PC-3 (cell line): ENCODE measurements at regions not wholly inside any gene's neighbourhood (a gene's known extent, or its start where the extent isn't known, plus 50 kb on each side); places are given as distances from the start of the nearest gene placed in this dataset.

Experiments
- ATAC-seq: fragments of 200-7000 bp; cut with Tn5 transposase; 2 replicates; pipeline ENCODE4 v1.9.1; 2020; ENCODE audit warnings: mild to moderate bottlenecking, moderate library complexity
- BruUV-seq: library from RNA; stranded (reverse); fragments of 400-500 nt; replicated peaks from 2 replicates; lab custom pipeline; 2021; lab: Mats Ljungman, UMichigan
- CTCF ChIA-PET: fragments of 300-600 bp; sonication (Branson Sonifier 250); formaldehyde crosslinking; loops from one replicate; lab custom pipeline; 2022; ENCODE audit warnings: antibody characterized with exemption; lab: Charles Lee
- POLR2A ChIA-PET: fragments of 300-600 bp; sonication (Branson Sonifier 250); formaldehyde crosslinking; loops from one replicate; lab custom pipeline; 2022; ENCODE audit warnings: antibody characterized with exemption; ENCODE audit not compliant: unreplicated experiment; lab: Charles Lee
- DNase-seq: peaks from one replicate; pipeline ENCODE4 v3.0.0-alpha.2; 2015
- H2AFZ ChIP-seq: fragments of 300-600 bp; sonication (generic); 2 replicates; pipeline ENCODE4 v1.6.0; 2016; ENCODE audit warnings: antibody characterized with exemption, low read length
- H3F3A ChIP-seq: fragments of 300-600 bp; sonication (generic); one replicate; pipeline ENCODE4 v1.6.0; 2017; ENCODE audit warnings: antibody characterized with exemption, low read length, control low read depth, mild to moderate bottlenecking; ENCODE audit not compliant: unreplicated experiment
- H3K27ac ChIP-seq: fragments of 300-600 bp; sonication (generic); 2 replicates; pipeline ENCODE4 v1.5.1; 2016; ENCODE audit warnings: mild to moderate bottlenecking, low read length
- H3K27me3 ChIP-seq: fragments of 300-600 bp; sonication (generic); 2 replicates; pipeline ENCODE4 v1.6.1; 2016; ENCODE audit warnings: low read length, mixed read lengths
- H3K36me3 ChIP-seq: fragments of 300-600 bp; sonication (generic); 2 replicates; pipeline ENCODE4 v1.6.1; 2016; ENCODE audit warnings: low read depth, mixed run types, low read length, mixed read lengths
- H3K4me1 ChIP-seq: fragments of 300-600 bp; sonication (generic); 2 replicates; pipeline ENCODE4 v1.5.1; 2016; ENCODE audit warnings: low read length; ENCODE audit not compliant: insufficient read depth
- H3K4me2 ChIP-seq: fragments of 300-600 bp; sonication (generic); 2 replicates; pipeline ENCODE4 v1.6.0; 2016; ENCODE audit warnings: low read length
- H3K4me3 ChIP-seq: fragments of 300-600 bp; sonication (generic); 2 replicates; pipeline ENCODE4 v1.5.1; 2016; ENCODE audit warnings: mild to moderate bottlenecking, low read length, mixed read lengths
- H3K79me2 ChIP-seq: fragments of 300-600 bp; sonication (generic); 2 replicates; pipeline ENCODE4 v1.6.1; 2017; ENCODE audit warnings: low read length, mixed read lengths
- H3K9ac ChIP-seq: fragments of 300-600 bp; sonication (generic); 2 replicates; pipeline ENCODE4 v1.6.0; 2016; ENCODE audit warnings: mild to moderate bottlenecking, low read length
- H3K9me2 ChIP-seq: fragments of 300-600 bp; sonication (generic); replicated peaks from 2 replicates; pipeline ENCODE4 v1.6.1; 2016; ENCODE audit warnings: mixed run types, low read length, mixed read lengths
- H3K9me3 ChIP-seq: fragments of 300-600 bp; sonication (generic); 2 replicates; pipeline ENCODE4 v1.6.1; 2016; ENCODE audit warnings: low read length, mixed read lengths
- H4K20me1 ChIP-seq: fragments of 300-600 bp; sonication (generic); 2 replicates; pipeline ENCODE4 v1.6.1; 2016; ENCODE audit warnings: low read length, mixed read lengths
- EZH2 ChIP-seq: fragments of 300-600 bp; sonication (generic); IDR thresholded peaks from one replicate; pipeline ENCODE4 v1.6.1; 2017; ENCODE audit warnings: antibody characterized with exemption, mild to moderate bottlenecking, low read length; ENCODE audit not compliant: unreplicated experiment
- EZH2phosphoT487 ChIP-seq: fragments of 300-600 bp; sonication (generic); IDR thresholded peaks from 2 replicates; pipeline ENCODE4 v1.6.1; 2018; ENCODE audit warnings: mild to moderate bottlenecking, antibody characterized with exemption, low read length, borderline replicate concordance
- intact Hi-C: fragments of 100-400 bp; cut with micrococcal nuclease; formaldehyde crosslinking; loops from 2 replicates; pipeline ENCODE4 v1.9.0; 2023
- TF ChIP-seq, protein P1 (sequence below): fragments of 300-600 bp; sonication (generic); conservative IDR thresholded peaks from 2 replicates; pipeline ENCODE4 v1.5.1; 2017; ENCODE audit warnings: antibody characterized with exemption, low read depth, mild to moderate bottlenecking, low read length

DNA sequence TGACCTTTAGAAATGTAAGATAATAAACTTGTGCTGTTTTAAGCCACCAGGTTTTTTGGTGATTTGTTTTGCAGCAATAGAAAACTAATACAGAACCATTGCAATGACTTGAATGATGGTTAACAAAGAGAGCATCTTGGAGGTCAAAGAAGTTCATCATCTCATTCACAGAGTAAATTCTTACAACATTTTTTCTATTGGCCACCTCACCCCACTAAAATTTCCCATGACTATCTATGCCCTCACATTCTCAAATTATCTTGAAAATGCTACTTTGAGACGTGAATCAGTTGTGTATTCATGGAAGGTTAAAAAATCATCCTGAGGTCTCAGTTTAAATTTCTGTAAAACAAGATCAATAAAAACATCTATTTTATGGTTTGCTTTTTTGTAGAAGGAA lies 754.2 kb downstream of the SORCS1 start:
- TF ChIP-seq, protein P1, sequence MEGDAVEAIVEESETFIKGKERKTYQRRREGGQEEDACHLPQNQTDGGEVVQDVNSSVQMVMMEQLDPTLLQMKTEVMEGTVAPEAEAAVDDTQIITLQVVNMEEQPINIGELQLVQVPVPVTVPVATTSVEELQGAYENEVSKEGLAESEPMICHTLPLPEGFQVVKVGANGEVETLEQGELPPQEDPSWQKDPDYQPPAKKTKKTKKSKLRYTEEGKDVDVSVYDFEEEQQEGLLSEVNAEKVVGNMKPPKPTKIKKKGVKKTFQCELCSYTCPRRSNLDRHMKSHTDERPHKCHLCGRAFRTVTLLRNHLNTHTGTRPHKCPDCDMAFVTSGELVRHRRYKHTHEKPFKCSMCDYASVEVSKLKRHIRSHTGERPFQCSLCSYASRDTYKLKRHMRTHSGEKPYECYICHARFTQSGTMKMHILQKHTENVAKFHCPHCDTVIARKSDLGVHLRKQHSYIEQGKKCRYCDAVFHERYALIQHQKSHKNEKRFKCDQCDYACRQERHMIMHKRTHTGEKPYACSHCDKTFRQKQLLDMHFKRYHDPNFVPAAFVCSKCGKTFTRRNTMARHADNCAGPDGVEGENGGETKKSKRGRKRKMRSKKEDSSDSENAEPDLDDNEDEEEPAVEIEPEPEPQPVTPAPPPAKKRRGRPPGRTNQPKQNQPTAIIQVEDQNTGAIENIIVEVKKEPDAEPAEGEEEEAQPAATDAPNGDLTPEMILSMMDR: no peak
- TF ChIP-seq EZH2: no peak
- no peak for TF ChIP-seq EZH2phosphoT487
- H3K27ac ChIP-seq: no peak overlapping the region
- H3K79me2 ChIP-seq: no peaks in the 10 kb centered on the region
- no peaks in the 10 kb centered on the region for H3K36me3 ChIP-seq
- no TSS peak for BruUV-seq
- H3K9me2 ChIP-seq: no peaks in the 10 kb centered on the region
- no peaks in the 10 kb centered on the region for H4K20me1 ChIP-seq
- no peak overlapping the region for H3K9ac ChIP-seq
- DNase-seq: no peak
- H3K9me3 ChIP-seq: no peaks in the 10 kb centered on the region
- no peaks in the 10 kb centered on the region for H3K27me3 ChIP-seq
- no peak for ATAC-seq
- no peak overlapping the region for H3K4me3 ChIP-seq
- no peaks in the 10 kb centered on the region for H3F3A ChIP-seq
- intact Hi-C loops: no loop called here
- CTCF ChIA-PET: no interaction called here
- peaks cover 19% of the 10 kb centered on the region for H3K4me1 ChIP-seq
- H3K4me2 ChIP-seq: no peak overlapping the region
- H2AFZ ChIP-seq: no peak overlapping the region
- POLR2A ChIA-PET: no interaction called here

DNA sequence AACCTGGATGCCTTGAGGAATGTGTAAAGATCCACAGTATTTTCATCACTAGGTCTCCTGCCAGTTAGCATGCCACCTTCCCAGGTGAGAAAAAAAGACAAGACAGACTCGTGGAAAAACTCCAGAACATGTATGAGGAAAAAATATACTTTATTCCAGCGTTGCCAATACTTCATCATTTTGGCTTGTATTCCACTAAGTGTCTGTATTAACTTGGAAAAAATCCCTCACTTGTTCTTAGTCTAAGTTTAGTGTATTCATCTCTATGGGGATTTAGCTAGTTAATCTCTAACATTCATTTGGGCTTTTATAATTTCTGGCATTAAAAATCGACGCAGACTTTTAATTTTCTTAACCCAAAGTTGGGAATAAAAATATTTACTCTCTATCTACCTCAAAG lies 759.4 kb downstream of the SORCS1 start:
- H3K27me3 ChIP-seq: no peaks in the 10 kb centered on the region
- no peaks in the 10 kb centered on the region for H3K9me3 ChIP-seq
- 0 out of 2 replicates have a peak overlapping the region, but pooled peaks have one; percentile 68 for H3K27ac ChIP-seq
- intact Hi-C loops: no loop called here
- H3K9ac ChIP-seq: peak overlapping the region; percentile 19; the same call in 1 of the 2 replicates
- H3K79me2 ChIP-seq: no peaks in the 10 kb centered on the region
- no TSS peak for BruUV-seq
- ChIA-PET CTCF (interaction anchor here (0.7 kb wide), 1 partner anchor 25 kb away, joined by 4 read pairs; no protein-coding TSS in a partner anchor), POLR2A (no interaction called here)
- no peak overlapping the region for H2AFZ ChIP-seq
- no peaks in the 10 kb centered on the region for H3F3A ChIP-seq
- peaks cover 26% of the 10 kb centered on the region for H3K4me1 ChIP-seq
- no peaks in the 10 kb centered on the region for H3K36me3 ChIP-seq
- H3K9me2 ChIP-seq: no peaks in the 10 kb centered on the region
- ATAC-seq (no peak), DNase-seq (no peak)
- no peak overlapping the region for H3K4me2 ChIP-seq
- H3K4me3 ChIP-seq: no peak overlapping the region
- H4K20me1 ChIP-seq: no peaks in the 10 kb centered on the region
- TF ChIP-seq EZH2 (no peak), EZH2phosphoT487 (no peak)
- TF ChIP-seq, protein P1: no peak

DNA sequence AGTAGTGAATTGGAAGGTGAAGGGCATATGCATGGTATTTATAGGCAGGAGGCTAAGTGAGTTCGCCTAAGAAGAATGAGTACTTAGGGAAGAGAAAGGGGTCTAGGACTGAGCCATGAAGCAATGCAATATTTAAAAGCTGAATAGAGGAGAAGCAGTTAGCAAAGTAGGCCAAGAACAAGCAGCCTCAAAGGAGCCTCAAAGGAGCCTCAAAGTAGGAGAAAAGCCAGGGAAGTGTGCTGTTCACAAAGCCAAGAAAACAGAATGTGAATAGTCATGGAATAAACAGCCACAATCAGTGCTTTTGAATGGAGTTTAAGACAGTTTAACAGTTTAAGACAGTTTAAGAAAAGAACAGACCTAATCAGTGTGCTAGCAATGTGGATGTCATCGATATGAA lies 762.0 kb downstream of the SORCS1 start:
- Histone ChIP-seq H3K9ac (peak overlapping the region; percentile 13; the same call in 1 of the 2 replicates), H3K27ac (peak overlapping the region; percentile 46), H3K9me3 (no peaks in the 10 kb centered on the region), H3K4me3 (no peak overlapping the region), H3F3A (no peaks in the 10 kb centered on the region), H3K79me2 (no peaks in the 10 kb centered on the region), H3K36me3 (no peaks in the 10 kb centered on the region), H3K27me3 (no peaks in the 10 kb centered on the region), H2AFZ (0 out of 2 replicates have a peak overlapping the region, but pooled peaks have one; percentile 4), H3K4me2 (no peak overlapping the region), H4K20me1 (no peaks in the 10 kb centered on the region), H3K4me1 (peaks cover 31% of the 10 kb centered on the region), H3K9me2 (no peaks in the 10 kb centered on the region)
- TF ChIP-seq EZH2phosphoT487 (no peak), EZH2 (no peak)
- TF ChIP-seq, protein P1: no peak
- ChIA-PET CTCF (no interaction called here), POLR2A (no interaction called here)
- intact Hi-C loops: no loop called here
- ATAC-seq: no peak
- DNase-seq: no peak
- BruUV-seq: no TSS peak
